NCI-H1436 treated with DMSO at 0.1 percent for 48 hours (cell line): ENCODE measurements at regions not wholly inside any gene's neighbourhood (a gene's known extent, or its start where the extent isn't known, plus 50 kb on each side); places are given as distances from the start of the nearest gene placed in this dataset.

Source experiments
- DNase-seq: peaks from one replicate; lab custom pipeline; 2025; lab: John Stamatoyannopoulos, UW

- no peak for DNase-seq
Observed at GRCh38 chr3:46146548-46146947, 61.6 kb downstream of the CCR1 start.

- DNase-seq, result no peak
Observed at GRCh38 chr3:46146021-46146420, 62.1 kb downstream of the CCR1 start.

GRCh38 chr3:46145147-46145546 lies 63.0 kb downstream of the CCR1 start:
- no peak for DNase-seq

GRCh38 chr3:46143951-46144473 lies 64.1 kb downstream of the CCR1 start:
- DNase-seq, result no peak

- DNase-seq, result no peak
Observed at GRCh38 chr3:46141813-46142212, 66.3 kb downstream of the CCR1 start.

- DNase-seq, result no peak
Observed at GRCh38 chr3:46138581-46138980, 69.5 kb downstream of the CCR1 start.

GRCh38 chr3:46135475-46135874 lies 72.6 kb downstream of the CCR1 start:
- no peak for DNase-seq

- no peak for DNase-seq
Observed at GRCh38 chr3:46133285-46133684, 74.8 kb downstream of the CCR1 start.

- DNase-seq, result no peak
Observed at GRCh38 chr3:46132565-46132964, 75.5 kb downstream of the CCR1 start.

- DNase-seq, result no peak
Observed at GRCh38 chr3:46131884-46132450, 76.1 kb downstream of the CCR1 start.

GRCh38 chr3:46130631-46131310 lies 77.3 kb downstream of the CCR1 start:
- no peak for DNase-seq

GRCh38 chr3:46129588-46130272 lies 78.4 kb downstream of the CCR1 start:
- DNase-seq, result no peak

- DNase-seq, result no peak
Observed at GRCh38 chr3:46127503-46127902, 80.6 kb downstream of the CCR1 start.

- no peak for DNase-seq
Observed at GRCh38 chr3:46124216-46125177, 83.6 kb downstream of the CCR1 start.

GRCh38 chr3:46123646-46124045 lies 84.5 kb downstream of the CCR1 start:
- DNase-seq, result no peak

GRCh38 chr3:46122091-46122490 lies 86.0 kb downstream of the CCR1 start:
- DNase-seq, result no peak

GRCh38 chr3:46120983-46121382 lies 87.1 kb downstream of the CCR1 start:
- DNase-seq, result no peak

GRCh38 chr3:46119709-46120498 lies 88.2 kb downstream of the CCR1 start:
- DNase-seq, result no peak

GRCh38 chr3:46119253-46119652 lies 88.9 kb downstream of the CCR1 start:
- no peak for DNase-seq

GRCh38 chr3:46116996-46117395 lies 89.7 kb upstream of the XCR1 start:
- DNase-seq, result no peak

GRCh38 chr3:46114323-46114988 lies 87.2 kb upstream of the XCR1 start:
- DNase-seq, result no peak
